Mucosa of descending colon (tissue), 3 donors: ENCODE measurements at regions not wholly inside any gene's neighbourhood (a gene's known extent, or its start where the extent isn't known, plus 50 kb on each side); places are given as distances from the start of the nearest gene placed in this dataset.

ENCODE experiments used
- ATAC-seq: fragments of 200-7000 bp; cut with Tn5 transposase; one replicate; pipeline ENCODE4 v1.9.1; 2020; ENCODE audit warnings: mild to moderate bottlenecking, moderate library complexity
- DNase-seq, 3 donors: peaks; one replicate each; pipeline ENCODE4 v3.0.0-alpha.2; 2020
- H3K36me3 ChIP-seq: fragments of 200-600 bp; one replicate; pipeline ENCODE4 v1.8.0; 2021; ENCODE audit warnings: low read depth, mild to moderate bottlenecking
- H3K4me1 ChIP-seq: fragments of 200-600 bp; one replicate; pipeline ENCODE4 v1.8.0; 2021; ENCODE audit warnings: low read depth, mild to moderate bottlenecking
- H3K4me3 ChIP-seq: fragments of 200-600 bp; one replicate; pipeline ENCODE4 v1.8.0; 2021; ENCODE audit warnings: mild to moderate bottlenecking
- H3K9me3 ChIP-seq: fragments of 200-600 bp; one replicate; pipeline ENCODE4 v1.8.0; 2021; ENCODE audit warnings: mild to moderate bottlenecking
- intact Hi-C, 2 donors: fragments of 100-400 bp; cut with DNase I in 1 of 2; cut with micrococcal nuclease in 1 of 2; formaldehyde crosslinking; loops; one replicate each; pipeline versions ENCODE4 v1.11.0 to v1.11.1; 2022; cut with DNase I, micrococcal nuclease
- TF ChIP-seq, protein P1 (sequence below): fragments of 200-600 bp; IDR thresholded peaks from one replicate; pipeline ENCODE4 v1.8.0; 2022; ENCODE audit warnings: antibody characterized with exemption, mild to moderate bottlenecking
- donor health status: DM: no; HTN: no; CAD: no; lungs with moderate emphysema.
- donor health status: DM: no; HTN: no; CAD: no.
- donor health status: DM: no; HTN: yes; CAD: no.

DNA sequence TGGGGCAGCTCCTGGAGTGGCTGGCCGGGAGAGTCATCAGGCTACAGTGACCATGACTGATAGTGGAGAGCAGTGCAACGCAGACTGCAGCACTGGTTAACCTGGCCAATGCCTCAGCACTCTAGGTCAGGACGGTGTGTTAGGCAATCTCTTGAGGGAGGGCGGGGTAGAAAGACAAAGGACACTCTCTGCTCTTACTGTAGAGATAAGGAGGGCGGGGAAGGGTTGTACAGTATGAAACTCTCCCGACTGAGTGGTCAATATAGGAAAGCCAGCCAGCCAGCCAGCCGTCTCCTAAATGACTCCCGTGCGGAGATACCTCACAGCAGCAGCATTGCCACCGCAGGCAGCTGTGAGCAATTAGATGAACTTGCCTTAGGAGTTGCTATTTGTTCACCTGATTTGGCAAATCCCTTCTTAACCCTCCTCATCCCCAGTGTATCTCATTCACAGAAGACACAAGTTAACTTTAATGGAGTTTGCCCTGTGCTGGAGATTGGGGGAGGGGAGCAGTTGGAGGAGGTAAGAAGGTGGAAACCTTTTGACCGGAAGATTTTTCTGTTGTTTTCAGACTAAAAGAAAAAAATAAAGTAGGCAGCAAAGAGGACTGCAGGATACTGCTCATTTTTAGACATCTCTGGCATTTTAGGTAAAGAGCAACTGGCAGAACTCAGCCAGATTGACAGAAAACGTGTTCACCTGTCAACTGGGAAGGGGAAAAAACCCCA is 330.5 kb downstream of the HNRNPD start:
- Histone ChIP-seq H3K4me3 (no peak overlapping the region), H3K36me3 (no peaks in the 10 kb centered on the region), H3K9me3 (no peaks in the 10 kb centered on the region), H3K4me1 (peaks cover 8% of the 10 kb centered on the region)
- ATAC-seq, result peak; percentile 80
- DNase-seq, result peak in 2 of 3 donors; percentile 40 to 63
- intact Hi-C loops, result no loop called here
- TF ChIP-seq, protein P1, sequence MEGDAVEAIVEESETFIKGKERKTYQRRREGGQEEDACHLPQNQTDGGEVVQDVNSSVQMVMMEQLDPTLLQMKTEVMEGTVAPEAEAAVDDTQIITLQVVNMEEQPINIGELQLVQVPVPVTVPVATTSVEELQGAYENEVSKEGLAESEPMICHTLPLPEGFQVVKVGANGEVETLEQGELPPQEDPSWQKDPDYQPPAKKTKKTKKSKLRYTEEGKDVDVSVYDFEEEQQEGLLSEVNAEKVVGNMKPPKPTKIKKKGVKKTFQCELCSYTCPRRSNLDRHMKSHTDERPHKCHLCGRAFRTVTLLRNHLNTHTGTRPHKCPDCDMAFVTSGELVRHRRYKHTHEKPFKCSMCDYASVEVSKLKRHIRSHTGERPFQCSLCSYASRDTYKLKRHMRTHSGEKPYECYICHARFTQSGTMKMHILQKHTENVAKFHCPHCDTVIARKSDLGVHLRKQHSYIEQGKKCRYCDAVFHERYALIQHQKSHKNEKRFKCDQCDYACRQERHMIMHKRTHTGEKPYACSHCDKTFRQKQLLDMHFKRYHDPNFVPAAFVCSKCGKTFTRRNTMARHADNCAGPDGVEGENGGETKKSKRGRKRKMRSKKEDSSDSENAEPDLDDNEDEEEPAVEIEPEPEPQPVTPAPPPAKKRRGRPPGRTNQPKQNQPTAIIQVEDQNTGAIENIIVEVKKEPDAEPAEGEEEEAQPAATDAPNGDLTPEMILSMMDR, result no peak

DNA sequence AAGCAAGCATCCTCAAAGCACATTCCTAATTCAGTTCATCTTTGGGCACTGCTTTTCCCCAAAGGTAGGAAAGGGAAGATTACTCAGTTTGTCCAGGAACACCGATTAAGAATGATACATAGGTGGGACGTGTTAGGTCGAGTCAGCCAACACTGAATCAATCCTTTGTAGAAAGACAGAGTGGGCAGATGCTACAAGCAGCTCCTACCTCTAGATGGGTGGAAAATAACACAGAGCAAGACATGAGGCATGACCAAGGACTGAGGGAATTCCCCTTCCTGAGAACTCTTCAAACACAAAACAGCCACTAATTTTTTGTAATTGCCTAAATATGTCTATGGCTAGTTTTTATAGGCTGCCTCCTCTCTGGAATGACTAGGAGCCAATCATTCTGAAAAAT is 331.7 kb downstream of the HNRNPD start:
- TF ChIP-seq, protein P1, result no peak
- intact Hi-C loops, result no loop called here
- ATAC-seq, result no peak
- Histone ChIP-seq H3K36me3 (no peaks in the 10 kb centered on the region), H3K4me1 (peaks cover 8% of the 10 kb centered on the region), H3K4me3 (no peak overlapping the region), H3K9me3 (no peaks in the 10 kb centered on the region)
- DNase-seq, result no peak

DNA sequence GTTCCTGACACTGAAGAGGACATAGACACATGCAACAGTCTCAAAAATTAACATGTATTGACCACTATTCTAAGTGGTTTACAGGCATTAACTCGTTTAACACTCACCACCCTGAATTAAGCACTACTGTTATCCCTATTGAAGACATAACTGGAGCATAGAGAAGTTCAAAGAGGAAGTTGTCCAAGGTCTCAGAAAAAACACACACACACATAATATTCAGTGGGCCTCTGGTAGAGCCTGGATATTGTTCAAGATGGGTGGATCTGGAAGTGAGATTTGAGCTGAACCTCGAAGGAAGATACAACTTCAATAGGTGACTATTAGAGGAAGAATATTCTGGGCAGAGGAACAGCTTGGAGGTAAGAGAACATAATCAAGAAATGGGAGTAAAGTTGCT is 334.9 kb downstream of the HNRNPD start:
- peaks cover 4% of the 10 kb centered on the region for H3K4me1 ChIP-seq
- TF ChIP-seq, protein P1, result no peak

DNA sequence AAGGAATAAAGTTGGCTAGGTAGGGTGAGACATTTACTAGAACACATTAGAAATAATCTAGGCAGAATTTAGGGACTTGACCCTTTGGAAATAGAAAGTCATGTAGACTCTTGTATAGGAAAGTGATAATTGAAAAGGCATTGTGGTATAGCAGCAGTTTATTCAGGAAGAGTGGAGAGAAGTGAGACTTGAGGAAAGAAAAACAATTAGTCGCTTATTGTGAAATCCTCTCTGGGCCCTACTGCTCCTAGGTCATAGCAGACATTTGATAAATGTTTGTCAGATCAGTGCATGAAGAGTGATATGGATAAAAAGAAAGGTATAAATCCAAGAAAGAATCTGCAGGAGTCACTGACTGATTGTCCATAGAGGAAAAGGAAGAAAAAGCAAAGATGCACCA is 337.6 kb downstream of the HNRNPD start:
- intact Hi-C loops, result no loop called here
- DNase-seq, result no peak

More for the DNA sequence above, 334.9 kb downstream of the HNRNPD start:
- ATAC-seq (no peak), DNase-seq (no peak)
- intact Hi-C loops, result no loop called here
- Histone ChIP-seq H3K9me3 (no peaks in the 10 kb centered on the region), H3K36me3 (no peaks in the 10 kb centered on the region), H3K4me3 (no peak overlapping the region)

DNA sequence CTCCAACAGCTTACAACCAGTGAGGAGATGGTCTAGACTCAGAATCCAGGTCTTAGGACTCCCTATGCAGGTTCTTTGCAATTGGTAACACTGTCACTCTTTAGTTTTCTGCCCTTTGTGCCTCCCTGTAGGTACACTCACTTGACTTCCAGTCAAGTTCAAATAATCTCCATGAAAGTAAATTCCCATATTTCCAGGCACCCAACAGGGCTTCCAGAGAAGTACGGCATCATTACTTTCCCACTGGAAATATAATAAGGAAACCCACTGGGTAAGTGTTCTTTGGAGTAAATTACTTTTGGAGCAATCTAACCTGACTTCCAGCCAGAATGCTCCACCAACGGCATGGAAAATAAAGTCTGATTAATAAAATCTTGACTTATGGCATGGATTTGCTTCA is 338.9 kb downstream of the HNRNPD start:
- Histone ChIP-seq H3K4me1 (no peaks in the 10 kb centered on the region), H3K36me3 (no peaks in the 10 kb centered on the region), H3K4me3 (no peak overlapping the region), H3K9me3 (no peaks in the 10 kb centered on the region)
- DNase-seq (no peak), ATAC-seq (no peak)
- TF ChIP-seq, protein P1, result no peak
- intact Hi-C loops, result no loop called here

More for the DNA sequence above, 337.6 kb downstream of the HNRNPD start:
- no peak for ATAC-seq
- TF ChIP-seq, protein P1, result no peak
- H3K36me3 ChIP-seq, result no peaks in the 10 kb centered on the region
- H3K9me3 ChIP-seq, result no peaks in the 10 kb centered on the region
- H3K4me1 ChIP-seq, result no peaks in the 10 kb centered on the region
- no peak overlapping the region for H3K4me3 ChIP-seq
